ENCODE measurements at regions not wholly inside any gene's neighbourhood (a gene's known extent, or its start where the extent isn't known, plus 50 kb on each side); places are given as distances from the start of the nearest gene placed in this dataset.

DNA sequence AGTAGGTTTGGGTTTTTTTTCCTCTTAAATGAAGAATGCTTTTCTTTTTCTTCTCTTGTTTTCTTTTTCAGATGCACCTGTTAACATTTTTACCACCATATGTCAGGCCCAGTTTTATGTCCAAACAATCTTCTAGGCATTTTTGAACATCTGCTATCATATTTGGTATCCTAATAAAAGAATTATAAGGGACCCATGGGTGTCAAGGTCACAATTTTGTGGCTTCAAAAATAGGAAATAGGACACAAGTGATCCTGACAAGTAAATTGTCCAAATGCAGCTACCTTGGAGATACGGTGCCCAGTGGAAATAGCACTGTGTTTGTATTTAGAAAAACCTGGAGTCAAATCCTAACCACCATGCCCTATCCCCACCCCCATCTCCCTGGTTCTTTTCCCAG is 270.3 kb downstream of the MZT1 start:
- H3K9me3 ChIP-seq (ENCODE audit: low read length), result no peaks in the 10 kb centered on the region
- no peak overlapping the region for H3K27ac ChIP-seq (ENCODE audit: low read length)
- no peaks in the 10 kb centered on the region for H3K9me2 ChIP-seq (ENCODE audit: insufficient read depth, low read length)
- H3K9ac ChIP-seq (ENCODE audit: low read length), result no peak overlapping the region
- no peak for TF ChIP-seq SMC3 (conservative IDR thresholded peaks at IDR 0.05; ENCODE audit: poor library complexity)
- no peak for TF ChIP-seq TAF1 (IDR thresholded peaks at IDR 0.05; ENCODE audit: low read depth)
- no peak for TF ChIP-seq EP300 (conservative IDR thresholded peaks at IDR 0.05; ENCODE audit: poor library complexity, severe bottlenecking)
- no peak for TF ChIP-seq EZH2 (IDR thresholded peaks at IDR 0.05; ENCODE audit: borderline replicate concordance, insufficient read depth, low read length, poor library complexity, severe bottlenecking)
- no peak for TF ChIP-seq POLR2AphosphoS5 (IDR thresholded peaks at IDR 0.05)
- TF ChIP-seq, protein P1, sequence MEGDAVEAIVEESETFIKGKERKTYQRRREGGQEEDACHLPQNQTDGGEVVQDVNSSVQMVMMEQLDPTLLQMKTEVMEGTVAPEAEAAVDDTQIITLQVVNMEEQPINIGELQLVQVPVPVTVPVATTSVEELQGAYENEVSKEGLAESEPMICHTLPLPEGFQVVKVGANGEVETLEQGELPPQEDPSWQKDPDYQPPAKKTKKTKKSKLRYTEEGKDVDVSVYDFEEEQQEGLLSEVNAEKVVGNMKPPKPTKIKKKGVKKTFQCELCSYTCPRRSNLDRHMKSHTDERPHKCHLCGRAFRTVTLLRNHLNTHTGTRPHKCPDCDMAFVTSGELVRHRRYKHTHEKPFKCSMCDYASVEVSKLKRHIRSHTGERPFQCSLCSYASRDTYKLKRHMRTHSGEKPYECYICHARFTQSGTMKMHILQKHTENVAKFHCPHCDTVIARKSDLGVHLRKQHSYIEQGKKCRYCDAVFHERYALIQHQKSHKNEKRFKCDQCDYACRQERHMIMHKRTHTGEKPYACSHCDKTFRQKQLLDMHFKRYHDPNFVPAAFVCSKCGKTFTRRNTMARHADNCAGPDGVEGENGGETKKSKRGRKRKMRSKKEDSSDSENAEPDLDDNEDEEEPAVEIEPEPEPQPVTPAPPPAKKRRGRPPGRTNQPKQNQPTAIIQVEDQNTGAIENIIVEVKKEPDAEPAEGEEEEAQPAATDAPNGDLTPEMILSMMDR (IDR thresholded peaks at IDR 0.05; ENCODE audit: poor library complexity, severe bottlenecking), result no peak
- TF ChIP-seq, protein P2, sequence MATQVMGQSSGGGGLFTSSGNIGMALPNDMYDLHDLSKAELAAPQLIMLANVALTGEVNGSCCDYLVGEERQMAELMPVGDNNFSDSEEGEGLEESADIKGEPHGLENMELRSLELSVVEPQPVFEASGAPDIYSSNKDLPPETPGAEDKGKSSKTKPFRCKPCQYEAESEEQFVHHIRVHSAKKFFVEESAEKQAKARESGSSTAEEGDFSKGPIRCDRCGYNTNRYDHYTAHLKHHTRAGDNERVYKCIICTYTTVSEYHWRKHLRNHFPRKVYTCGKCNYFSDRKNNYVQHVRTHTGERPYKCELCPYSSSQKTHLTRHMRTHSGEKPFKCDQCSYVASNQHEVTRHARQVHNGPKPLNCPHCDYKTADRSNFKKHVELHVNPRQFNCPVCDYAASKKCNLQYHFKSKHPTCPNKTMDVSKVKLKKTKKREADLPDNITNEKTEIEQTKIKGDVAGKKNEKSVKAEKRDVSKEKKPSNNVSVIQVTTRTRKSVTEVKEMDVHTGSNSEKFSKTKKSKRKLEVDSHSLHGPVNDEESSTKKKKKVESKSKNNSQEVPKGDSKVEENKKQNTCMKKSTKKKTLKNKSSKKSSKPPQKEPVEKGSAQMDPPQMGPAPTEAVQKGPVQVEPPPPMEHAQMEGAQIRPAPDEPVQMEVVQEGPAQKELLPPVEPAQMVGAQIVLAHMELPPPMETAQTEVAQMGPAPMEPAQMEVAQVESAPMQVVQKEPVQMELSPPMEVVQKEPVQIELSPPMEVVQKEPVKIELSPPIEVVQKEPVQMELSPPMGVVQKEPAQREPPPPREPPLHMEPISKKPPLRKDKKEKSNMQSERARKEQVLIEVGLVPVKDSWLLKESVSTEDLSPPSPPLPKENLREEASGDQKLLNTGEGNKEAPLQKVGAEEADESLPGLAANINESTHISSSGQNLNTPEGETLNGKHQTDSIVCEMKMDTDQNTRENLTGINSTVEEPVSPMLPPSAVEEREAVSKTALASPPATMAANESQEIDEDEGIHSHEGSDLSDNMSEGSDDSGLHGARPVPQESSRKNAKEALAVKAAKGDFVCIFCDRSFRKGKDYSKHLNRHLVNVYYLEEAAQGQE (IDR thresholded peaks at IDR 0.05; ENCODE audit: borderline replicate concordance), result no peak
- TF ChIP-seq RAD21 (conservative IDR thresholded peaks at IDR 0.05), result no peak
- no peak for TF ChIP-seq MXI1 (conservative IDR thresholded peaks at IDR 0.05; ENCODE audit: poor library complexity, severe bottlenecking)
- H3K36me3 ChIP-seq (ENCODE audit: insufficient read depth, low read length), result no peaks in the 10 kb centered on the region
- no peak overlapping the region for H3K4me2 ChIP-seq (ENCODE audit: low read length)
- no peaks in the 10 kb centered on the region for H3K27me3 ChIP-seq (ENCODE audit: insufficient read depth, low read depth, low read length)
- H3K4me3 ChIP-seq (ENCODE audit: low read length), result no peak overlapping the region
- H3K79me2 ChIP-seq (replicated peaks; ENCODE audit: insufficient read depth, low read length), result no peaks in the 10 kb centered on the region
- no peaks in the 10 kb centered on the region for H3F3A ChIP-seq (ENCODE audit: insufficient read depth, low read length, poor library complexity, severe bottlenecking)
- no peak overlapping the region for H2AFZ ChIP-seq (ENCODE audit: low read depth, low read length)
- H4K20me1 ChIP-seq (ENCODE audit: insufficient read depth), result no peaks in the 10 kb centered on the region

DNA sequence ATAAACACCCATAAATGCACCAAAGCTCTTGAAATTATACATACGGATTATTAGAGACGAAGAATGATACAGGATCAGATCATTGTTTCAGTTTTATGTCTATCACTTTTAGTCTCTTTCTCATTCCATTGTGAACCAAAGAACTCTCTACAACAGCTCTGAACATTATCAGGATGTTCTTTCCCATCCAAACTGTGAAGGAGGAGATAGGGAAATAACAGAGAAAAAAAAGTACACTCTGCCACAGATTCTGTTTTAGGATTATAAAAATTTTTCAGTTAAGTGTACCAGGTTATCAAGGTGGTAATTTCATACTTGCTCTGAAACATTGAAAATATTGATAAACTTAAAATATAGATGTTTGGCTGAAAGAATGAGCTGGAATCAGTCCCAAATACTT is 270.9 kb downstream of the MZT1 start:
- Histone ChIP-seq H3K27me3 (ENCODE audit: insufficient read depth, low read depth, low read length) (no peaks in the 10 kb centered on the region), H3K4me3 (ENCODE audit: low read length) (no peak overlapping the region), H3K79me2 (replicated peaks; ENCODE audit: insufficient read depth, low read length) (no peaks in the 10 kb centered on the region), H3K9me2 (ENCODE audit: insufficient read depth, low read length) (no peaks in the 10 kb centered on the region), H3K4me2 (ENCODE audit: low read length) (no peak overlapping the region), H3K9ac (ENCODE audit: low read length) (no peak overlapping the region), H3K27ac (ENCODE audit: low read length) (no peak overlapping the region), H4K20me1 (ENCODE audit: insufficient read depth) (no peaks in the 10 kb centered on the region), H3K9me3 (ENCODE audit: low read length) (no peaks in the 10 kb centered on the region), H3K36me3 (ENCODE audit: insufficient read depth, low read length) (no peaks in the 10 kb centered on the region), H2AFZ (ENCODE audit: low read depth, low read length) (no peak overlapping the region), H3F3A (ENCODE audit: insufficient read depth, low read length, poor library complexity, severe bottlenecking) (no peaks in the 10 kb centered on the region)
- TF ChIP-seq EZH2 (IDR thresholded peaks at IDR 0.05; ENCODE audit: borderline replicate concordance, insufficient read depth, low read length, poor library complexity, severe bottlenecking) (no peak), EP300 (conservative IDR thresholded peaks at IDR 0.05; ENCODE audit: poor library complexity, severe bottlenecking) (no peak), TAF1 (IDR thresholded peaks at IDR 0.05; ENCODE audit: low read depth) (no peak), RAD21 (conservative IDR thresholded peaks at IDR 0.05) (no peak), MXI1 (conservative IDR thresholded peaks at IDR 0.05; ENCODE audit: poor library complexity, severe bottlenecking) (no peak), SMC3 (conservative IDR thresholded peaks at IDR 0.05; ENCODE audit: poor library complexity) (no peak), POLR2AphosphoS5 (IDR thresholded peaks at IDR 0.05) (no peak)
- TF ChIP-seq, protein P2 (IDR thresholded peaks at IDR 0.05; ENCODE audit: borderline replicate concordance), result no peak
- TF ChIP-seq, protein P1 (IDR thresholded peaks at IDR 0.05; ENCODE audit: poor library complexity, severe bottlenecking), result no peak

All from neural cell (in vitro differentiated cells).